Gastroesophageal sphincter (tissue), 3 donors: ENCODE measurements at regions not wholly inside any gene's neighbourhood (a gene's known extent, or its start where the extent isn't known, plus 50 kb on each side); places are given as distances from the start of the nearest gene placed in this dataset.

Experiments used
- EP300 ChIP-seq: sonication (generic); formaldehyde crosslinking; IDR thresholded peaks from one replicate; pipeline ENCODE4 v1.6.1; 2017; ENCODE audit warnings: antibody characterized with exemption, mild to moderate bottlenecking
- POLR2A ChIP-seq, 2 donors: fragments of 450-650 bp; IDR thresholded peaks; one replicate each; pipeline ENCODE4 v1.6.1; 2017; ENCODE audit warnings: antibody characterized with exemption in 2 of 2, mild to moderate bottlenecking in 2 of 2, moderate library complexity in 1 of 2
- TF ChIP-seq, protein P1 (sequence below), 4 experiments: fragments of 200-600 bp in 2 of 4; fragments of 450-650 bp in 2 of 4; sonication (generic) in 1 of 4; IDR thresholded peaks; one replicate each; pipeline ENCODE4 v1.5.1; 2017 to 2019; ENCODE audit warnings: antibody characterized with exemption in 4 of 4, mild to moderate bottlenecking in 2 of 4, moderate library complexity in 2 of 4

DNA sequence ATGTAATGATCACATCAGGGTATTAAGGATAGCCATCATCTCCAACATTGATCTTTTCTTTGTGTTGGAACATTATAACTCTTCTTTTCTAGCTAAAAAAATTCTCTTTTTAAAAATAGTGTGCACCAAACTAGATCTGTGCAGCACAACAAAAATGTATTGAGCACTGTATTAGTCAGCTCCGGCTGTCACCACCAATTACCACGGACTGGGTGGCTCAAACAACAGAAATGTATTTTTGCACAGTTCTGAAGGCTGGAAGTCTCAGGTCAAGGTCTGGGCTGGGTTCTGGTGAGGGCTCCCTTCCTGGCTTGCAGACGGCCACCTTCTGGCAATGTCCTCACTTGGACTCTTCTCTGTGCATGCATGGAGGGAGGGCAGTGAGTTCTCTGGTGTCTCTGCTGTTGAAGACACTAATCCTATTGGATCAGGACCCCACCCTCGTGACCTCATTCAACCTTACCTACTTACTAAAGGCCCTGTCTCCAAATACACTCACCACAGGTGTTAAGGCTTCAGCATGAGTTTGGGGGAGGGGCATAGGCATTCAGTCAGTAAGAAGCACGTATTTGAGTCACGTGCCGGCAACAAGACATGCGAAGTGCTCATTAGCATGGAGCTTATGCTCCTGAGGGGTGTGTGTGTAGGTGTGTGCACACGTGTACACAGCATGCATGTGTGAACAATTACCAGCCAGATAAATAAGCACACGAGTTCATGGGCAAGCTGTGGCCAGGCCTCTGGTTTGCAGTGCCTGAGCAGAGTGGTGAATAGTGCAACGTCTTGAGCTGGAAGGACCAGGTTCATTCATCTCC is 89.4 kb upstream of the SH3PXD2B start:
- TF ChIP-seq POLR2A (IDR thresholded peaks at IDR 0.05) (no peak), EP300 (no peak)
- TF ChIP-seq, protein P1, sequence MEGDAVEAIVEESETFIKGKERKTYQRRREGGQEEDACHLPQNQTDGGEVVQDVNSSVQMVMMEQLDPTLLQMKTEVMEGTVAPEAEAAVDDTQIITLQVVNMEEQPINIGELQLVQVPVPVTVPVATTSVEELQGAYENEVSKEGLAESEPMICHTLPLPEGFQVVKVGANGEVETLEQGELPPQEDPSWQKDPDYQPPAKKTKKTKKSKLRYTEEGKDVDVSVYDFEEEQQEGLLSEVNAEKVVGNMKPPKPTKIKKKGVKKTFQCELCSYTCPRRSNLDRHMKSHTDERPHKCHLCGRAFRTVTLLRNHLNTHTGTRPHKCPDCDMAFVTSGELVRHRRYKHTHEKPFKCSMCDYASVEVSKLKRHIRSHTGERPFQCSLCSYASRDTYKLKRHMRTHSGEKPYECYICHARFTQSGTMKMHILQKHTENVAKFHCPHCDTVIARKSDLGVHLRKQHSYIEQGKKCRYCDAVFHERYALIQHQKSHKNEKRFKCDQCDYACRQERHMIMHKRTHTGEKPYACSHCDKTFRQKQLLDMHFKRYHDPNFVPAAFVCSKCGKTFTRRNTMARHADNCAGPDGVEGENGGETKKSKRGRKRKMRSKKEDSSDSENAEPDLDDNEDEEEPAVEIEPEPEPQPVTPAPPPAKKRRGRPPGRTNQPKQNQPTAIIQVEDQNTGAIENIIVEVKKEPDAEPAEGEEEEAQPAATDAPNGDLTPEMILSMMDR (IDR thresholded peaks at IDR 0.05) = no peak
